ENCODE measurements at regions not wholly inside any gene's neighbourhood (a gene's known extent, or its start where the extent isn't known, plus 50 kb on each side); places are given as distances from the start of the nearest gene placed in this dataset.

DNA sequence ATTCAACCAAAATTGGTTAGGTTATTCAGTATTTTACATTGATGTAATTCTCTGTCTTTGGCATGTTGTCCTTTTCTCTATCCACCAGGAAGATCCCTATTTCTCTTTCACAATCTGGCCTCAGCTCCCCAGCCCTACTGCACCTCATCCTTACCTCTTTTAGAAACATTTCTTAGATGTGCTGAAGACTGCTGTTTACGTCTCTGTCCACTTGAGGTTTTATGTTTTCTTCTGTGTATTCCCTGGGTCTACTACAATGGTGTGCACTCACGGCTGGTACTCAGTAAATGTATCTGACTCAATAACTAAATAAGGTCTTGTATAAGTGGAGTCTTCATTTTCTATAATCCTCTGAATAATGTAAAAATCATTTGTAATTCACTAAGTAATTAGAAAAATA, 822.7 kb downstream of the DTWD2 start:
- Histone ChIP-seq H3K4me1 (ENCODE audit: control insufficient read depth in 2 of 2, insufficient read depth in 1 of 2, low read depth in 1 of 2, low read length in 2 of 2) (no peaks in the 10 kb centered on the region), H3K9ac (ENCODE audit: low read depth, low read length, poor library complexity) (no peak overlapping the region), H3K36me3 (replicated peaks in 1 of 2; ENCODE audit: control insufficient read depth in 2 of 2, insufficient read depth in 2 of 2, low read length in 2 of 2) (no peaks in the 10 kb centered on the region), H2AFZ (ENCODE audit: low read length) (no peak overlapping the region), H3K79me1 (ENCODE audit: low read depth, low read length) (no peaks in the 10 kb centered on the region), H3K23ac (ENCODE audit: low read depth, low read length, poor library complexity) (no peak overlapping the region), H3K4me2 (ENCODE audit: insufficient read depth, low read length, poor library complexity, severe bottlenecking) (no peak overlapping the region), H2BK5ac (ENCODE audit: low read length) (no peak overlapping the region), H2BK120ac (ENCODE audit: low read depth, low read length) (no peak overlapping the region), H3K27me3 (ENCODE audit: control insufficient read depth in 3 of 3, insufficient read depth in 3 of 3, low read depth in 1 of 3, low read length in 3 of 3) (no peaks in the 10 kb centered on the region), H3K27ac (replicated peaks; ENCODE audit: low read length) (no peak overlapping the region), H2AK5ac (ENCODE audit: low read depth, low read length) (no peak overlapping the region), H2BK12ac (ENCODE audit: low read length) (no peak overlapping the region), H3K14ac (ENCODE audit: low read length) (no peak overlapping the region), H3K4ac (ENCODE audit: low read length) (no peak overlapping the region), H3K18ac (ENCODE audit: low read length) (no peak overlapping the region), H2BK15ac (ENCODE audit: low read length) (no peak overlapping the region), H3K9me3 (replicated peaks in 1 of 2; ENCODE audit: control insufficient read depth in 2 of 2, insufficient read depth in 1 of 2, low read depth in 1 of 2, low read length in 2 of 2) (no peaks in the 10 kb centered on the region), H3K4me3 (ENCODE audit: low read length in 2 of 2) (no peak overlapping the region), H4K91ac (ENCODE audit: low read depth, low read length, poor library complexity) (no peak overlapping the region), H4K8ac (ENCODE audit: low read depth, low read length) (no peak overlapping the region)
- no peak for DNase-seq (ENCODE audit: low spot score)
- WGBS, 2 donors (ENCODE audit: extremely low coverage in 2 of 2, insufficient read length in 2 of 2, insufficient replicate concordance in 1 of 2): no CpG with 5 or more reads among the region's 2 CpGs

DNA sequence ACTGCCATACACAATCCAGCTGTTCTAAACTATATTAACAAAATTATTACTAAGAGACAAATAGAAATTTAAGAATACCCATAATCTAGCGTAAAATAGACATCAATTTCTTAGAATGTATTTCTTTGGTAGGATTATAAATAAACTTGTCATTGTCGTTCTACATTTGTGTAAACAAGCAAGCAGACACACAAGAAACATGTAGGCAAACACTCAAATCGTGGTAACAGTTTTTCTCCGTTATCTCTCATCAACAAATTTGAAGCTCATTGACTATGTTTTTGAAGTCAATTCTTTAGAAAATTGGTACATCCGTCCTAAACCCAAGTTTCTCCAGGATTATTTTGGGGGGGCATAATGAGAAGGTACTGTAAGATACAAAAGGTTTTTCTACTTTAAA, 832.2 kb downstream of the DTWD2 start:
- Histone ChIP-seq H3K23ac (ENCODE audit: low read depth, low read length, poor library complexity) (no peak overlapping the region), H2AFZ (ENCODE audit: low read length) (no peak overlapping the region), H3K79me1 (ENCODE audit: low read depth, low read length) (no peaks in the 10 kb centered on the region), H3K14ac (ENCODE audit: low read length) (no peak overlapping the region), H3K4me3 (ENCODE audit: low read length in 2 of 2) (no peak overlapping the region), H3K9me3 (replicated peaks in 1 of 2; ENCODE audit: control insufficient read depth in 2 of 2, insufficient read depth in 1 of 2, low read depth in 1 of 2, low read length in 2 of 2) (no peaks in the 10 kb centered on the region), H2BK5ac (ENCODE audit: low read length) (no peak overlapping the region), H2BK120ac (ENCODE audit: low read depth, low read length) (no peak overlapping the region), H3K9ac (ENCODE audit: low read depth, low read length, poor library complexity) (no peak overlapping the region), H3K4me1 (ENCODE audit: control insufficient read depth in 2 of 2, insufficient read depth in 1 of 2, low read depth in 1 of 2, low read length in 2 of 2) (peaks cover 0 to 3% of the 10 kb centered on the region in 2 donors), H3K4ac (ENCODE audit: low read length) (no peak overlapping the region), H3K36me3 (replicated peaks in 1 of 2; ENCODE audit: control insufficient read depth in 2 of 2, insufficient read depth in 2 of 2, low read length in 2 of 2) (no peaks in the 10 kb centered on the region), H3K27me3 (ENCODE audit: control insufficient read depth in 3 of 3, insufficient read depth in 3 of 3, low read depth in 1 of 3, low read length in 3 of 3) (no peaks in the 10 kb centered on the region), H4K8ac (ENCODE audit: low read depth, low read length) (no peak overlapping the region), H3K27ac (replicated peaks; ENCODE audit: low read length) (no peak overlapping the region), H4K91ac (ENCODE audit: low read depth, low read length, poor library complexity) (no peak overlapping the region), H2AK5ac (ENCODE audit: low read depth, low read length) (no peak overlapping the region), H3K18ac (ENCODE audit: low read length) (no peak overlapping the region), H3K4me2 (ENCODE audit: insufficient read depth, low read length, poor library complexity, severe bottlenecking) (no peak overlapping the region), H2BK15ac (ENCODE audit: low read length) (no peak overlapping the region), H2BK12ac (ENCODE audit: low read length) (no peak overlapping the region)
- WGBS, 2 donors (ENCODE audit: extremely low coverage in 2 of 2, insufficient read length in 2 of 2, insufficient replicate concordance in 1 of 2): no CpG with 5 or more reads among the region's 5 CpGs
- no peak for DNase-seq (ENCODE audit: low spot score)

DNA sequence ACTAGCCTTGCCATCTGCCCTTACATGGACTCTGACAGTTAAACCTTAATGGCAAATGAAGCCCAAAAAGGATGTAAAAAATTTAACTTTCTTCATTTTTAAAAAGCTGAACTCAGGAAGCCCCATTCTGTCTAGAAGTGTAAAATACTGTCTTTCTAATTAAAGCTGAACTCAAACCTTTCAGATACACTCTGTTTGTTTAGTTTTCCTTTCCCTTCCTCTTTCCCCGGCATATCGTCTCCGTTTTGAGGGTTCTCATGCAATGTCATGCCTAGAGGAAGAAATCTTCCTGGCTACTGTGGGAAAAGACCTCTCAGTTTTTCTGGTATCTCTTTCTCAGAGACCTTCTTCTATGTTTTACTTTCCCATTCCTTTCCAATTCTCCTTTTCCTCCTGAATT, 841.5 kb downstream of the DTWD2 start:
- Histone ChIP-seq H2BK15ac (ENCODE audit: low read length) (no peak overlapping the region), H3K27me3 (ENCODE audit: control insufficient read depth in 3 of 3, insufficient read depth in 3 of 3, low read depth in 1 of 3, low read length in 3 of 3) (no peaks in the 10 kb centered on the region), H3K4ac (ENCODE audit: low read length) (no peak overlapping the region), H4K91ac (ENCODE audit: low read depth, low read length, poor library complexity) (no peak overlapping the region), H3K36me3 (replicated peaks in 1 of 2; ENCODE audit: control insufficient read depth in 2 of 2, insufficient read depth in 2 of 2, low read length in 2 of 2) (no peaks in the 10 kb centered on the region), H2AK5ac (ENCODE audit: low read depth, low read length) (no peak overlapping the region), H2BK12ac (ENCODE audit: low read length) (no peak overlapping the region), H3K14ac (ENCODE audit: low read length) (no peak overlapping the region), H3K18ac (ENCODE audit: low read length) (no peak overlapping the region), H3K4me3 (ENCODE audit: low read length in 2 of 2) (no peak overlapping the region), H3K4me1 (ENCODE audit: control insufficient read depth in 2 of 2, insufficient read depth in 1 of 2, low read depth in 1 of 2, low read length in 2 of 2) (no peaks in the 10 kb centered on the region), H3K9ac (ENCODE audit: low read depth, low read length, poor library complexity) (no peak overlapping the region), H4K8ac (ENCODE audit: low read depth, low read length) (no peak overlapping the region), H3K4me2 (ENCODE audit: insufficient read depth, low read length, poor library complexity, severe bottlenecking) (no peak overlapping the region), H2AFZ (ENCODE audit: low read length) (no peak overlapping the region), H2BK120ac (ENCODE audit: low read depth, low read length) (no peak overlapping the region), H3K9me3 (replicated peaks in 1 of 2; ENCODE audit: control insufficient read depth in 2 of 2, insufficient read depth in 1 of 2, low read depth in 1 of 2, low read length in 2 of 2) (no peaks in the 10 kb centered on the region), H3K27ac (replicated peaks; ENCODE audit: low read length) (no peak overlapping the region), H3K79me1 (ENCODE audit: low read depth, low read length) (no peaks in the 10 kb centered on the region), H2BK5ac (ENCODE audit: low read length) (no peak overlapping the region), H3K23ac (ENCODE audit: low read depth, low read length, poor library complexity) (no peak overlapping the region)
- no CpG with 5 or more reads among the region's 3 CpGs for WGBS, 2 donors (ENCODE audit: extremely low coverage in 2 of 2, insufficient read length in 2 of 2, insufficient replicate concordance in 1 of 2)
- no peak for DNase-seq (ENCODE audit: low spot score)

DNA sequence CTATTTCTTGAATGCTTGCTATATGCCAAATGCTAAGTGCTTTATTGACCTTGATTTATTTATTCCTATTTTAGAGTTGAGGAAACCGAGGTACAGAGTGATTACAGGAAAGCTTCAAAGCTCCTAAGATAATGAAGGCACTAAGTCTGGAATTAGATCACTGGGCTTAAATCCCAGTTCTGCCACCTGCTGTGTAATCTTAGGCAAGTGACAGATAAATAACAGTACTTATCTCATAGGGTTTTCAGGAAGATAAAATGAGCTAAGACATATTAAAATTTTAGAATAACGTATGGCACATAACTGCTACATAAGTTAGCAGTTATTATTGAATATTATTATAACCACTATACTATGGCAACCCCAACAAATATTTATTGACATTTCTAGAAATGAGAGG, 843.8 kb downstream of the DTWD2 start:
- no CpG with 5 or more reads among the region's 2 CpGs for WGBS, 2 donors (ENCODE audit: extremely low coverage in 2 of 2, insufficient read length in 2 of 2, insufficient replicate concordance in 1 of 2)
- Histone ChIP-seq H3K23ac (ENCODE audit: low read depth, low read length, poor library complexity) (no peak overlapping the region), H3K4me1 (ENCODE audit: control insufficient read depth in 2 of 2, insufficient read depth in 1 of 2, low read depth in 1 of 2, low read length in 2 of 2) (no peaks in the 10 kb centered on the region), H3K9ac (ENCODE audit: low read depth, low read length, poor library complexity) (no peak overlapping the region), H2AK5ac (ENCODE audit: low read depth, low read length) (no peak overlapping the region), H3K27me3 (ENCODE audit: control insufficient read depth in 3 of 3, insufficient read depth in 3 of 3, low read depth in 1 of 3, low read length in 3 of 3) (no peaks in the 10 kb centered on the region), H3K79me1 (ENCODE audit: low read depth, low read length) (no peaks in the 10 kb centered on the region), H2BK12ac (ENCODE audit: low read length) (no peak overlapping the region), H3K4me2 (ENCODE audit: insufficient read depth, low read length, poor library complexity, severe bottlenecking) (no peak overlapping the region), H3K4me3 (ENCODE audit: low read length in 2 of 2) (no peak overlapping the region), H2BK120ac (ENCODE audit: low read depth, low read length) (no peak overlapping the region), H4K91ac (ENCODE audit: low read depth, low read length, poor library complexity) (no peak overlapping the region), H3K18ac (ENCODE audit: low read length) (no peak overlapping the region), H3K9me3 (replicated peaks in 1 of 2; ENCODE audit: control insufficient read depth in 2 of 2, insufficient read depth in 1 of 2, low read depth in 1 of 2, low read length in 2 of 2) (no peaks in the 10 kb centered on the region), H2BK5ac (ENCODE audit: low read length) (no peak overlapping the region), H3K4ac (ENCODE audit: low read length) (no peak overlapping the region), H3K36me3 (replicated peaks in 1 of 2; ENCODE audit: control insufficient read depth in 2 of 2, insufficient read depth in 2 of 2, low read length in 2 of 2) (no peaks in the 10 kb centered on the region), H2AFZ (ENCODE audit: low read length) (no peak overlapping the region), H3K27ac (replicated peaks; ENCODE audit: low read length) (no peak overlapping the region), H4K8ac (ENCODE audit: low read depth, low read length) (no peak overlapping the region), H3K14ac (ENCODE audit: low read length) (no peak overlapping the region), H2BK15ac (ENCODE audit: low read length) (no peak overlapping the region)
- DNase-seq (ENCODE audit: low spot score): no peak

All from neuronal stem cell (in vitro differentiated cells).